GM06990 (cell line): ENCODE measurements at regions not wholly inside any gene's neighbourhood (a gene's known extent, or its start where the extent isn't known, plus 50 kb on each side); places are given as distances from the start of the nearest gene placed in this dataset.

Source experiments
- DNase-seq: peaks from one replicate; pipeline ENCODE4 v3.0.0-alpha.2; 2011; ENCODE audit not compliant: insufficient read length; ENCODE audit errors: extremely low read depth
- H3K27me3 ChIP-seq: replicated peaks from 2 replicates; pipeline ENCODE4 v1.6.0; 2011; ENCODE audit warnings: low read length; ENCODE audit not compliant: control insufficient read depth, insufficient read depth
- H3K36me3 ChIP-seq: 2 replicates; pipeline ENCODE4 v1.5.1; 2011; ENCODE audit warnings: low read length; ENCODE audit not compliant: control insufficient read depth, insufficient read depth
- H3K4me3 ChIP-seq: replicated peaks from 2 replicates; pipeline ENCODE4 v1.5.1; 2011; ENCODE audit warnings: low read depth, mild to moderate bottlenecking, control low read depth, low read length
- TF ChIP-seq, protein P1 (sequence below): IDR thresholded peaks from 2 replicates; pipeline ENCODE4 v1.5.1; 2011; ENCODE audit warnings: low read length, control low read depth, mild to moderate bottlenecking, inconsistent platforms; ENCODE audit not compliant: insufficient read depth, poor library complexity, severe bottlenecking

GRCh38 chr6:8973395-8973794 lies 538.0 kb upstream of the SLC35B3 start:
- no peak overlapping the region for H3K4me3 ChIP-seq
- DNase-seq: no peak
- no peaks in the 10 kb centered on the region for H3K36me3 ChIP-seq
- TF ChIP-seq, protein P1, sequence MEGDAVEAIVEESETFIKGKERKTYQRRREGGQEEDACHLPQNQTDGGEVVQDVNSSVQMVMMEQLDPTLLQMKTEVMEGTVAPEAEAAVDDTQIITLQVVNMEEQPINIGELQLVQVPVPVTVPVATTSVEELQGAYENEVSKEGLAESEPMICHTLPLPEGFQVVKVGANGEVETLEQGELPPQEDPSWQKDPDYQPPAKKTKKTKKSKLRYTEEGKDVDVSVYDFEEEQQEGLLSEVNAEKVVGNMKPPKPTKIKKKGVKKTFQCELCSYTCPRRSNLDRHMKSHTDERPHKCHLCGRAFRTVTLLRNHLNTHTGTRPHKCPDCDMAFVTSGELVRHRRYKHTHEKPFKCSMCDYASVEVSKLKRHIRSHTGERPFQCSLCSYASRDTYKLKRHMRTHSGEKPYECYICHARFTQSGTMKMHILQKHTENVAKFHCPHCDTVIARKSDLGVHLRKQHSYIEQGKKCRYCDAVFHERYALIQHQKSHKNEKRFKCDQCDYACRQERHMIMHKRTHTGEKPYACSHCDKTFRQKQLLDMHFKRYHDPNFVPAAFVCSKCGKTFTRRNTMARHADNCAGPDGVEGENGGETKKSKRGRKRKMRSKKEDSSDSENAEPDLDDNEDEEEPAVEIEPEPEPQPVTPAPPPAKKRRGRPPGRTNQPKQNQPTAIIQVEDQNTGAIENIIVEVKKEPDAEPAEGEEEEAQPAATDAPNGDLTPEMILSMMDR: no peak
- H3K27me3 ChIP-seq: no peaks in the 10 kb centered on the region

DNA sequence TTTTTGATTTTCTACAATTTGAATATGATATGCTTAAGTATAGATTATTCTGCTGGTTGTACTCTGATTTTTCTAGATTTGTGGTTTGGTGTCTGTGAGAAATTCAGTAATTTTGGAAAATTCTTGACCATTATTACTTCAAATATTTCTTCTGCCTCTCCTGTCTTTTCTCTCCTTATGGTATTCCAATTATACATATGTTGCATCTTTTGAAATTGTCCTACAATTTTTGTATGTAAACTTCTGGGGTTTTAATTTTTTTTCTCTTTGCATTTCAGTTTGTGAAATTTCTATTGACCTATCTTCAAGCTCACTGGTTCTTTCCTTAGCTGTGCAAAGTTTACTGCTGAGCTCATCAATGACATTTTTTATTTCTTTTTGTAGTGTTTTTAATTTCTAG lies 534.4 kb upstream of the SLC35B3 start:
- DNase-seq: no peak
- TF ChIP-seq, protein P1: no peak
- no peaks in the 10 kb centered on the region for H3K36me3 ChIP-seq

DNA sequence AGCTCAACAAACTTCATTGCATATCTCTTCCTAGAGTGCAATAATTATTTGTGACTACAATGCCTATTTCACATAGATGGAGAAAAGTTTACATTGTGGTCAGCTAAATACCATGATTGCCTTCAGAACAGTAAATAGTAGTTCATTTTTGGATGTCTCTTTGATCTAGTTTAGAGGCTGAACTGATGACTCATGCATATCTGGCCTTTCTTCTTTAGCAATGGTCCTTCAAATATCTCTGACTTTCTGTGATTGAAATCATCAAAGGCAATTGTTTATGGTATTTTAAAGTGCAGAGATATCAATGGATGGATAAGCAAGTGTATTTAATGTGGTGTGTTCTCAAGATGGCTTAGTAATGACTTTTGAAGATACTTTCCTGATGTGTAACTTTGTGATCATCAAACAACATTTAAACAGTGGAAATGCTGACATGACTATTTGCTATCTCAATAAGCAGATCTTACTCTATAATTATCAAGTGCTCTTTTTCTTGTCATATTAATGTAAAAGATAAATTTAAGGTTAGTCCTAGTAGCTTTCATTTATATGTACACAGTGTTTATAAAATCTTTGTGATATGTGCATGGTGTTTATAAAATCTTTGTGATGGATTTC lies 523.7 kb upstream of the SLC35B3 start:
- no peak for DNase-seq

More for the DNA sequence above, 534.4 kb upstream of the SLC35B3 start:
- Histone ChIP-seq H3K27me3 (no peaks in the 10 kb centered on the region), H3K4me3 (no peak overlapping the region)

GRCh38 chr6:8953310-8953709 lies 518.0 kb upstream of the SLC35B3 start:
- DNase-seq: no peak
- TF ChIP-seq, protein P1: no peak
- H3K27me3 ChIP-seq: no peaks in the 10 kb centered on the region
- no peaks in the 10 kb centered on the region for H3K36me3 ChIP-seq
- H3K4me3 ChIP-seq: no peak overlapping the region

More for the DNA sequence above, 523.7 kb upstream of the SLC35B3 start:
- TF ChIP-seq, protein P1: no peak
- Histone ChIP-seq H3K27me3 (no peaks in the 10 kb centered on the region), H3K36me3 (no peaks in the 10 kb centered on the region), H3K4me3 (no peak overlapping the region)

DNA sequence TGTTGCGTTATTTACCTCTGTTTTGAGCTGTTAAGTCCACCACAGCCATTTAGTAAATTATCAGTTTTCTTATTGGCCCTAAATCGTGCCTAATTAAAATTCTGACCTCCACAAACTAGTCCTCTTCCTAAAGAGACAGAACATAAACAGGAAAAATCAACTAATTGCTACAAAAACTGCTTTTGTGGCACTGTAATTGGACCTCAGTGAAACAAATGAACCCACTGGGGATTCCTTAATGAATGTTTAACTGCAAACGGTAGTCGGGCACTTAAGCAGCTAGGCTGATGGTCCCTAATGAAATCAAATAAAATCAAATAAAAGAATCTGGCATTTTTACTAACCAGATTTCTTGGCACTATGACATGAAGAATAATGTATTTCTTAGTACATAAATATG lies 513.4 kb upstream of the SLC35B3 start:
- DNase-seq: no peak
- Histone ChIP-seq H3K27me3 (no peaks in the 10 kb centered on the region), H3K4me3 (no peak overlapping the region), H3K36me3 (no peaks in the 10 kb centered on the region)
- TF ChIP-seq, protein P1: no peak

DNA sequence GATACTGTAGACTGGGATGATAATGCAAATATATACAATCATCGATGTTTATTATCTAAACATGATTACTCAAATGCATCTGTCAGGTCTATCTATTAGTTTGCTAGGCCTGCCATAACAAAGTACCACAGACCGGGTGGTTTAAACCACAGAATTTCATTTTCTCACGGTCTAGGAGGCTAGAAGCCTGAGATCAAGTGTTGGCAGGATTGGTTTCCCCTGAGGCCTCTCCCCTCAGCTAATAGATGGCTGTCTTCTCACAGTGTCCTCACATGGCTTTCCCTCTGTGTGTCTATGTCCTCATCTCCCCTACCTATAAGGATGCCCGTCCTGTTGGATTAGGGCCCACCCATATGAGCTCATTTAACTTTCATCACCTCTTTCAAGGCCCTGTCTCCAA lies 512.6 kb upstream of the SLC35B3 start:
- TF ChIP-seq, protein P1: no peak
- Histone ChIP-seq H3K27me3 (no peaks in the 10 kb centered on the region), H3K36me3 (no peaks in the 10 kb centered on the region), H3K4me3 (no peak overlapping the region)
- no peak for DNase-seq
